ENCODE measurements at regions not wholly inside any gene's neighbourhood (a gene's known extent, or its start where the extent isn't known, plus 50 kb on each side); places are given as distances from the start of the nearest gene placed in this dataset.

DNA sequence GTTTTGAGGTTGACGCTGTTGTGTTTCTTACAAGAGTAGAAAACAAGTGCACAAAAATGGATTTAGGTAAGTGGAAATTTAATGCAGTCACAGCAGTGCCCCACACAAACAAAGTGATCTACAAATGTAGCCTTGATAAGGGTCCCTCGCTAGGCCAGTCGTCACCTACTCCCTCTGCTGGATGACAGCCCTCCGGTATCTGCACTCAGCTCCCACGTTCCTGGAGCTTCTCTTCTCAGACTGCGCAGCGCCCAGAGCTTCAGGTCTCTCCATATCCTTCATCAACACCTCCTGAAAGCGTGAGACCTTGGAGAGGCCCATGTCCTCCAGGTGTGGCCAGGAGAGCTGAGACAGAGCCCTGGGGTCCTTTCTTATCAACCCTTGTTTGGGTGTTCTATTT lies 58.3 kb upstream of the MAP3K4 start:
- no peak for DNase-seq
- no peak overlapping the region for H3K4me3 ChIP-seq (replicated peaks in 1 of 3)
- peaks cover 3 to 9% of the 10 kb centered on the region in 2 donors for H3K4me1 ChIP-seq
- H3K9me3 ChIP-seq = no peaks in the 10 kb centered on the region
- no peaks in the 10 kb centered on the region for H3K36me3 ChIP-seq
- 75 to 76% methylated on average over 8 of the region's 8 CpGs for WGBS, 2 donors
- intact Hi-C loops (cut with DNase I) = no loop called here
- no peaks in the 10 kb centered on the region for H3K27me3 ChIP-seq
- no peak for TF ChIP-seq POLR2A (IDR thresholded peaks at IDR 0.05)
- no peak for TF ChIP-seq CTCF (IDR thresholded peaks at IDR 0.05)
- no peak overlapping the region for H3K27ac ChIP-seq

DNA sequence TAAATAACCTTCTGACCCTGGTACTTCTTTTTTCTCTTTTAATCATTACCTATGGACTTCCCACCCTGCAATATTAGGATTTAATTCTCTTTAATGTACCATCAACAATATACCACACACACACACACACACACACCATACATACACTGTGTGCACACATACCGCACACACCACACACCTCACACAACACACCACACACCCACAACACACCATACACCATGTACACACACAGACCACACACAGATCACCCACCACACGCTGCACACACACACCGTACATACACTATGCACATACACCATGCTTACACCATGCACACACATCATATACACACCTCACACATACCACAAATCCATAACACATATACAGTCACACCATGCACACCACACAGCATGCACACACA lies 57.4 kb upstream of the MAP3K4 start:
- Histone ChIP-seq H3K27me3 (no peaks in the 10 kb centered on the region), H3K4me1 (peaks cover 3 to 9% of the 10 kb centered on the region in 2 donors), H3K27ac (no peak overlapping the region), H3K9me3 (no peaks in the 10 kb centered on the region), H3K4me3 (replicated peaks in 1 of 3) (no peak overlapping the region), H3K36me3 (no peaks in the 10 kb centered on the region)
- WGBS, 2 donors = 92 to 95% methylated on average over 3 of the region's 3 CpGs
- TF ChIP-seq POLR2A (IDR thresholded peaks at IDR 0.05) (no peak), CTCF (IDR thresholded peaks at IDR 0.05) (no peak)
- intact Hi-C loops (cut with DNase I) = no loop called here
- DNase-seq = no peak

DNA sequence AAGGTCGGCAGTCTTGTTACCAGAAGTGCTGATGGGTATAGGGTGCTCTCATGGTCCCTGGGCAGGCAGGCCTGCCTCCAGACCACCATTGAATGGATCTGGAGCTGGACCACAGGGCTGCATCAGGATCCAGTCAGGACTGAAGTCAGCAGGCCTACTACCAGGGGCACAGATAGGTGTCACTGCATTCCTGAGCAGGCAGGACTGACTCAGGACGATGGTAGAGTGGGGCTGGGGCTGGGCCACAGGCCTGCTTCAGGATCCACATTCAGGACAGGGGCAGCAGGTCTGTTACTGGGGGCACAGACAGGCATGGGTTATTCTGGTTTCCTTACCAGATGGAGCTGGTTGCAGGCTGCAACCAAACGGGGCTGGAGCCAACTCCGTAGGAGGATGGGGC lies 51.4 kb upstream of the MAP3K4 start:
- DNase-seq = no peak
- no peaks in the 10 kb centered on the region for H3K27me3 ChIP-seq
- WGBS, 2 donors = 89 to 96% methylated on average over 3 of the region's 4 CpGs
- no peaks in the 10 kb centered on the region for H3K36me3 ChIP-seq
- no peak overlapping the region for H3K27ac ChIP-seq
- intact Hi-C loops (cut with DNase I) = no loop called here
- H3K4me1 ChIP-seq = no peaks in the 10 kb centered on the region
- no peaks in the 10 kb centered on the region for H3K9me3 ChIP-seq
- no peak overlapping the region for H3K4me3 ChIP-seq (replicated peaks in 1 of 3)
- TF ChIP-seq POLR2A (IDR thresholded peaks at IDR 0.05) (no peak), CTCF (IDR thresholded peaks at IDR 0.05) (no peak)
